ENCODE measurements at regions not wholly inside any gene's neighbourhood (a gene's known extent, or its start where the extent isn't known, plus 50 kb on each side); places are given as distances from the start of the nearest gene placed in this dataset.

DNA sequence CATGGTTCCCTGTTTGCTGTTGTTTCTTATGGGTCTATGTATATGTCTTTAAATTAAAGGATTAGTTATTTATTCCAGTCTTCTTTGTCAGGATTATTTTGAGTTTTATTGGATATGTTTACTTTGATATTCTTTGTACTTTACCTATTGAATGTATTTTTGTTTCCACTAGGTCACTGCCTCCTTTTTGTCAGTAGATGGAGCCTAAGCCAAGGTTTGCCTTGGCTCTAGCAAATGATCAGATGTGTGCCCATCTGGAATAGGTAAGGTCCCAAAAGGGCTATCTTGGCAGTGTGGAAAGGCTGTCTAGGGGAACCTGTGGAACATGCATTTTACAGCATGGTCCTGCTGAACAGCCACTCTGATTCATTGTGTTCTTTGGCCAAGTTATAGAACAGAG is 337.3 kb upstream of the GHITM start:
- Histone ChIP-seq H3K4me3 (replicated peaks in 1 of 3; ENCODE audit: low read depth in 2 of 3, low read length in 3 of 3) (no peak overlapping the region), H3K27ac (ENCODE audit: low read depth in 1 of 2, low read length in 2 of 2) (no peak overlapping the region), H2AFZ (ENCODE audit: insufficient read depth, low read depth, low read length, poor library complexity, severe bottlenecking) (no peak overlapping the region), H3K36me3 (replicated peaks in 1 of 2; ENCODE audit: control insufficient read depth in 1 of 2, insufficient read depth in 2 of 2, low read length in 2 of 2) (no peaks in the 10 kb centered on the region), H3K27me3 (ENCODE audit: control insufficient read depth in 2 of 2, insufficient read depth in 2 of 2, low read length in 2 of 2) (no peaks in the 10 kb centered on the region), H3K9ac (ENCODE audit: insufficient read depth, low read length, poor library complexity, severe bottlenecking) (no peak overlapping the region), H3K4me2 (replicated peaks; ENCODE audit: extremely low read depth, low read length, poor library complexity, severe bottlenecking) (no peak overlapping the region), H4K20me1 (ENCODE audit: insufficient read depth, low read length) (no peaks in the 10 kb centered on the region), H3K9me3 (replicated peaks in 1 of 2; ENCODE audit: control insufficient read depth in 1 of 2, insufficient read depth in 1 of 2, low read length in 2 of 2) (peaks cover 0 to 5% of the 10 kb centered on the region in 2 donors), H3K79me2 (ENCODE audit: insufficient read depth, low read length) (no peaks in the 10 kb centered on the region), H3K4me1 (ENCODE audit: control insufficient read depth in 1 of 2, insufficient read depth in 2 of 2, low read length in 2 of 2) (no peaks in the 10 kb centered on the region)
- no peak overlapping the region for H3K4me3 Mint-ChIP-seq
- no peak for DNase-seq
- no peaks in the 10 kb centered on the region for H3K36me3 Mint-ChIP-seq
- TF ChIP-seq, protein P1, sequence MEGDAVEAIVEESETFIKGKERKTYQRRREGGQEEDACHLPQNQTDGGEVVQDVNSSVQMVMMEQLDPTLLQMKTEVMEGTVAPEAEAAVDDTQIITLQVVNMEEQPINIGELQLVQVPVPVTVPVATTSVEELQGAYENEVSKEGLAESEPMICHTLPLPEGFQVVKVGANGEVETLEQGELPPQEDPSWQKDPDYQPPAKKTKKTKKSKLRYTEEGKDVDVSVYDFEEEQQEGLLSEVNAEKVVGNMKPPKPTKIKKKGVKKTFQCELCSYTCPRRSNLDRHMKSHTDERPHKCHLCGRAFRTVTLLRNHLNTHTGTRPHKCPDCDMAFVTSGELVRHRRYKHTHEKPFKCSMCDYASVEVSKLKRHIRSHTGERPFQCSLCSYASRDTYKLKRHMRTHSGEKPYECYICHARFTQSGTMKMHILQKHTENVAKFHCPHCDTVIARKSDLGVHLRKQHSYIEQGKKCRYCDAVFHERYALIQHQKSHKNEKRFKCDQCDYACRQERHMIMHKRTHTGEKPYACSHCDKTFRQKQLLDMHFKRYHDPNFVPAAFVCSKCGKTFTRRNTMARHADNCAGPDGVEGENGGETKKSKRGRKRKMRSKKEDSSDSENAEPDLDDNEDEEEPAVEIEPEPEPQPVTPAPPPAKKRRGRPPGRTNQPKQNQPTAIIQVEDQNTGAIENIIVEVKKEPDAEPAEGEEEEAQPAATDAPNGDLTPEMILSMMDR (IDR thresholded peaks at IDR 0.05), result no peak
- no peaks in the 10 kb centered on the region for H3K4me1 Mint-ChIP-seq
- H3K9me3 Mint-ChIP-seq, result peaks cover 0 to 8% (median 0%) of the 10 kb centered on the region in 7 donors
- H3K27me3 Mint-ChIP-seq (ENCODE audit: low read depth in 3 of 3), result no peaks in the 10 kb centered on the region
- intact Hi-C loops (cut with micrococcal nuclease), result no loop called here
- H3K27ac Mint-ChIP-seq, result no peak overlapping the region

DNA sequence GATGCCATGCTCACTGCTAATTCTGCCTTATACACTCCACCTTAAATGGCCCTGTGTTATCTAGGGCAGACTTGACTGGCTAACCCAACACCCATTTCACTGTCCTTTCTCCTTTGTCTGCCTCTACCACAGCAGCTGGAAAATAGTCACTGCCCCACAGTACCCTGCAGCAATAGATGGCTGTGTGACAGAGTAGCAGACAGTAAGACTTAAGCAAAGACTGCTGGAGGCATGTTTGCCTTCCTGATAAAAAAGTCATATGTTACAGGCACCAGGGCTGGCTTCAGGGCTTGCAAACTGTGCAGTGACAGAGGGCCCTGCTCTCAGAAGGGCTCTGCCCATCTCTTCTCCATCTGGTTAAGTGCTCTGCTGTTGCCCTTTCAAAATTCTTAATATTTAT is 332.6 kb upstream of the GHITM start:
- Histone ChIP-seq H4K20me1 (ENCODE audit: insufficient read depth, low read length) (no peaks in the 10 kb centered on the region), H3K27ac (ENCODE audit: low read depth in 1 of 2, low read length in 2 of 2) (no peak overlapping the region), H2AFZ (ENCODE audit: insufficient read depth, low read depth, low read length, poor library complexity, severe bottlenecking) (no peak overlapping the region), H3K9ac (ENCODE audit: insufficient read depth, low read length, poor library complexity, severe bottlenecking) (no peak overlapping the region), H3K4me1 (ENCODE audit: control insufficient read depth in 1 of 2, insufficient read depth in 2 of 2, low read length in 2 of 2) (no peaks in the 10 kb centered on the region), H3K4me2 (replicated peaks; ENCODE audit: extremely low read depth, low read length, poor library complexity, severe bottlenecking) (no peak overlapping the region), H3K4me3 (replicated peaks in 1 of 3; ENCODE audit: low read depth in 2 of 3, low read length in 3 of 3) (no peak overlapping the region), H3K36me3 (replicated peaks in 1 of 2; ENCODE audit: control insufficient read depth in 1 of 2, insufficient read depth in 2 of 2, low read length in 2 of 2) (no peaks in the 10 kb centered on the region), H3K9me3 (replicated peaks in 1 of 2; ENCODE audit: control insufficient read depth in 1 of 2, insufficient read depth in 1 of 2, low read length in 2 of 2) (peaks cover 0 to 2% of the 10 kb centered on the region in 2 donors), H3K27me3 (ENCODE audit: control insufficient read depth in 2 of 2, insufficient read depth in 2 of 2, low read length in 2 of 2) (no peaks in the 10 kb centered on the region), H3K79me2 (ENCODE audit: insufficient read depth, low read length) (no peaks in the 10 kb centered on the region)
- Mint-ChIP-seq H3K27me3 (ENCODE audit: low read depth in 3 of 3) (no peaks in the 10 kb centered on the region), H3K4me3 (no peak overlapping the region), H3K27ac (no peak overlapping the region), H3K9me3 (peaks cover 0 to 6% (median 0%) of the 10 kb centered on the region in 7 donors), H3K36me3 (no peaks in the 10 kb centered on the region), H3K4me1 (no peaks in the 10 kb centered on the region)
- DNase-seq, result no peak
- TF ChIP-seq, protein P1 (IDR thresholded peaks at IDR 0.05), result no peak
- intact Hi-C loops (cut with micrococcal nuclease), result no loop called here

Data from CD14-positive monocyte (primary cell).